HG03103 (cell line): ENCODE measurements at regions not wholly inside any gene's neighbourhood (a gene's known extent, or its start where the extent isn't known, plus 50 kb on each side); places are given as distances from the start of the nearest gene placed in this dataset.

Experiments
- ATAC-seq: cut with Tn5 transposase; IDR thresholded peaks from one replicate; pipeline ENCODE4 v1.9.1; 2021; ENCODE audit warnings: low read depth; ENCODE audit not compliant: unreplicated experiment

GRCh38 chr10:105514106-105514505 lies 873.0 kb downstream of the SORCS3 start:
- no peak for ATAC-seq

GRCh38 chr10:105509517-105509916 lies 868.4 kb downstream of the SORCS3 start:
- ATAC-seq = no peak

GRCh38 chr10:105506262-105506661 lies 865.2 kb downstream of the SORCS3 start:
- no peak for ATAC-seq

- ATAC-seq = no peak
Measured at GRCh38 chr10:105503714-105504113, 862.6 kb downstream of the SORCS3 start.

- no peak for ATAC-seq
Measured at GRCh38 chr10:105502058-105502457, 861.0 kb downstream of the SORCS3 start.

GRCh38 chr10:105494944-105495343 lies 853.9 kb downstream of the SORCS3 start:
- ATAC-seq = no peak

- ATAC-seq = no peak
Measured at GRCh38 chr10:105494303-105494702, 853.2 kb downstream of the SORCS3 start.

GRCh38 chr10:105473170-105473569 lies 832.1 kb downstream of the SORCS3 start:
- ATAC-seq = no peak

GRCh38 chr10:105468759-105469158 lies 827.7 kb downstream of the SORCS3 start:
- no peak for ATAC-seq

GRCh38 chr10:105466521-105466920 lies 825.4 kb downstream of the SORCS3 start:
- no peak for ATAC-seq

- no peak for ATAC-seq
Measured at GRCh38 chr10:105434970-105435369, 793.9 kb downstream of the SORCS3 start.

GRCh38 chr10:105413997-105414396 lies 772.9 kb downstream of the SORCS3 start:
- ATAC-seq = no peak

GRCh38 chr10:105409370-105409769 lies 768.3 kb downstream of the SORCS3 start:
- no peak for ATAC-seq

- no peak for ATAC-seq
Measured at GRCh38 chr10:105406488-105406887, 765.4 kb downstream of the SORCS3 start.

- ATAC-seq = no peak
Measured at GRCh38 chr10:105398202-105398601, 757.1 kb downstream of the SORCS3 start.

- no peak for ATAC-seq
Measured at GRCh38 chr10:105391670-105392351, 750.7 kb downstream of the SORCS3 start.

GRCh38 chr10:105387971-105388370 lies 746.9 kb downstream of the SORCS3 start:
- ATAC-seq = no peak

GRCh38 chr10:105383978-105384377 lies 742.9 kb downstream of the SORCS3 start:
- no peak for ATAC-seq

GRCh38 chr10:105370692-105371091 lies 729.6 kb downstream of the SORCS3 start:
- no peak for ATAC-seq

- no peak for ATAC-seq
Measured at GRCh38 chr10:105359708-105360107, 718.6 kb downstream of the SORCS3 start.

GRCh38 chr10:105358911-105359310 lies 717.8 kb downstream of the SORCS3 start:
- no peak for ATAC-seq

- no peak for ATAC-seq
Measured at GRCh38 chr10:105356626-105357025, 715.5 kb downstream of the SORCS3 start.

- no peak for ATAC-seq
Measured at GRCh38 chr10:105354010-105354409, 712.9 kb downstream of the SORCS3 start.
